CD14-positive monocyte (primary cell): ENCODE measurements at regions not wholly inside any gene's neighbourhood (a gene's known extent, or its start where the extent isn't known, plus 50 kb on each side); places are given as distances from the start of the nearest gene placed in this dataset.

Source experiments
- DNase-seq, 3 donors: peaks; one replicate each; pipeline ENCODE4 v3.0.0-alpha.2; 2011 to 2022
- H2AFZ ChIP-seq: 2 replicates; pipeline ENCODE4 v1.6.0; 2012; ENCODE audit warnings: mild to moderate bottlenecking, low read depth, low read length, inconsistent platforms; ENCODE audit not compliant: insufficient read depth, poor library complexity, severe bottlenecking
- H3K27ac ChIP-seq, 2 donors: 1 replicate in 1 of 2; 2 replicates in 1 of 2; pipeline ENCODE4 v1.5.1; 2012 to 2013; ENCODE audit warnings: low read length in 2 of 2, control low read depth in 1 of 2, inconsistent platforms in 1 of 2, low read depth in 1 of 2, mild to moderate bottlenecking in 1 of 2
- H3K27me3 ChIP-seq, 2 donors: one replicate each; pipeline versions ENCODE4 v1.6.0 to v1.6.1; 2011 to 2013; ENCODE audit warnings: low read length in 2 of 2; ENCODE audit not compliant: control insufficient read depth in 2 of 2, insufficient read depth in 2 of 2
- H3K36me3 ChIP-seq, 2 donors: replicated peaks in 1 of 2; 1 replicate in 1 of 2; 2 replicates in 1 of 2; pipeline versions ENCODE4 v1.5.1 to v1.6.1; 2012 to 2013; ENCODE audit warnings: low read length in 2 of 2, control low read depth in 1 of 2, inconsistent platforms in 1 of 2, mild to moderate bottlenecking in 1 of 2; ENCODE audit not compliant: insufficient read depth in 2 of 2, control insufficient read depth in 1 of 2
- H3K4me1 ChIP-seq, 2 donors: 1 replicate in 1 of 2; 2 replicates in 1 of 2; pipeline versions ENCODE4 v1.5.1 to v1.6.1; 2012 to 2013; ENCODE audit warnings: low read length in 2 of 2, control low read depth in 1 of 2, inconsistent platforms in 1 of 2, mild to moderate bottlenecking in 1 of 2, moderate library complexity in 1 of 2; ENCODE audit not compliant: insufficient read depth in 2 of 2, control insufficient read depth in 1 of 2
- H3K4me2 ChIP-seq: replicated peaks from 2 replicates; pipeline ENCODE3; 2012; ENCODE audit warnings: low read length, moderate library complexity, mild to moderate bottlenecking; ENCODE audit not compliant: poor library complexity, severe bottlenecking; ENCODE audit errors: extremely low read depth
- H3K4me3 ChIP-seq, 3 experiments: fragments of 200-600 bp in 1 of 3; sonication (generic) in 1 of 3; replicated peaks in 1 of 3; 1 replicate in 2 of 3; 2 replicates in 1 of 3; pipeline ENCODE4 v1.5.1; 2011 to 2013; ENCODE audit warnings: low read length in 3 of 3, mild to moderate bottlenecking in 3 of 3, control low read depth in 2 of 3, low read depth in 2 of 3, inconsistent platforms in 1 of 3, moderate library complexity in 1 of 3
- H3K79me2 ChIP-seq: 2 replicates; pipeline ENCODE4 v1.6.0; 2012; ENCODE audit warnings: mild to moderate bottlenecking, control low read depth, inconsistent platforms, low read length, moderate library complexity; ENCODE audit not compliant: insufficient read depth
- H3K9ac ChIP-seq: 2 replicates; pipeline ENCODE4 v1.6.0; 2017; ENCODE audit warnings: low read length, mild to moderate bottlenecking; ENCODE audit not compliant: insufficient read depth, poor library complexity, severe bottlenecking
- H3K9me3 ChIP-seq, 2 donors: replicated peaks in 1 of 2; 1 replicate in 1 of 2; 2 replicates in 1 of 2; pipeline versions ENCODE4 v1.5.1 to v1.6.1; 2012 to 2013; ENCODE audit warnings: low read length in 2 of 2, control low read depth in 1 of 2; ENCODE audit not compliant: control insufficient read depth in 1 of 2, insufficient read depth in 1 of 2
- H4K20me1 ChIP-seq: 2 replicates; pipeline ENCODE4 v1.6.0; 2012; ENCODE audit warnings: mild to moderate bottlenecking, low read length, control low read depth, moderate library complexity; ENCODE audit not compliant: insufficient read depth
- H3K27ac Mint-ChIP-seq, 7 donors: one replicate each; pipeline ENCODE4 v1.8.0; 2020; ENCODE audit warnings: mild to moderate bottlenecking in 7 of 7, mixed read lengths in 7 of 7, moderate library complexity in 6 of 7, inconsistent platforms in 2 of 7
- H3K27me3 Mint-ChIP-seq, 3 donors: one replicate each; pipeline ENCODE4 v1.8.0; 2021 to 2022; ENCODE audit warnings: low read depth in 3 of 3, mild to moderate bottlenecking in 3 of 3, mixed read lengths in 3 of 3, moderate library complexity in 3 of 3, inconsistent platforms in 1 of 3
- H3K36me3 Mint-ChIP-seq, 2 donors: one replicate each; pipeline ENCODE4 v1.8.0; 2020; ENCODE audit warnings: mixed read lengths in 2 of 2, inconsistent platforms in 1 of 2, mild to moderate bottlenecking in 1 of 2
- H3K4me1 Mint-ChIP-seq: one replicate; pipeline ENCODE4 v1.8.0; 2020; ENCODE audit warnings: mild to moderate bottlenecking, mixed read lengths
- H3K4me3 Mint-ChIP-seq, 2 donors: one replicate each; pipeline ENCODE4 v1.8.0; 2020; ENCODE audit warnings: mild to moderate bottlenecking in 2 of 2, mixed read lengths in 2 of 2, moderate library complexity in 1 of 2
- H3K9me3 Mint-ChIP-seq, 7 donors: one replicate each; pipeline ENCODE4 v1.8.0; 2020 to 2022; ENCODE audit warnings: mixed read lengths in 7 of 7, mild to moderate bottlenecking in 6 of 7, moderate library complexity in 6 of 7, inconsistent platforms in 2 of 7
- WGBS: methylation state at CpG from one replicate; pipeline ENCODE4 v1.1.5; 2013; ENCODE audit warnings: missing lambda C conversion rate; ENCODE audit not compliant: insufficient coverage; 5-methylcytosine and 5-hydroxymethylcytosine counted together
- intact Hi-C, 2 donors: fragments of 100-400 bp; cut with micrococcal nuclease; formaldehyde crosslinking; loops; one replicate each; pipeline versions ENCODE4 v1.15.0 to v1.15.1; 2023
- TF ChIP-seq, protein P1 (sequence below): fragments of 200-600 bp; IDR thresholded peaks from one replicate; pipeline ENCODE4 v1.8.0; 2022; ENCODE audit warnings: antibody characterized with exemption, mild to moderate bottlenecking

DNA sequence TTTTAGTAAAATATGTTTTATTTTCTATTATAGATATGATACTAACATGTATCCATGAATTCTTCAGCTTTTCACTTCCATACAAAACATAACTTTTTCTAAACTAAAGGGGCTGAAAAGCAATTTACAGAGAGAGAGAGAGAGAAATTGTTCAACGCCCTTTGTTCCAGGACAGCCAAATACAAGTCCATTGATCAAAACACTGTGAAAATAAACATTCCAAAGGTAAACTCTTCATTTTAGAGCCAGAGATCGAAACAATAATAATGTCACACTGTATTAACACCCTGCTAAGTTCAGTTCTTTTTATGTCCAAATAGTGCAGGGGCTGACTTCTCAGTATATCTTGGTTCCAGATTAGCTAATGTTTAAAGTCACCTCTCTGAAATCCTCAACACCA, 516.2 kb upstream of the ATXN8OS start:
- H3K4me3 Mint-ChIP-seq, result no peak overlapping the region
- H3K36me3 Mint-ChIP-seq, result no peaks in the 10 kb centered on the region
- Histone ChIP-seq H3K9ac (no peak overlapping the region), H3K4me2 (no peak overlapping the region), H2AFZ (no peak overlapping the region), H4K20me1 (no peaks in the 10 kb centered on the region), H3K79me2 (no peaks in the 10 kb centered on the region), H3K27me3 (no peaks in the 10 kb centered on the region), H3K4me3 (no peak overlapping the region), H3K4me1 (no peaks in the 10 kb centered on the region), H3K36me3 (no peaks in the 10 kb centered on the region), H3K9me3 (peaks cover 0 to 3% of the 10 kb centered on the region in 2 donors), H3K27ac (no peak overlapping the region)
- TF ChIP-seq, protein P1, sequence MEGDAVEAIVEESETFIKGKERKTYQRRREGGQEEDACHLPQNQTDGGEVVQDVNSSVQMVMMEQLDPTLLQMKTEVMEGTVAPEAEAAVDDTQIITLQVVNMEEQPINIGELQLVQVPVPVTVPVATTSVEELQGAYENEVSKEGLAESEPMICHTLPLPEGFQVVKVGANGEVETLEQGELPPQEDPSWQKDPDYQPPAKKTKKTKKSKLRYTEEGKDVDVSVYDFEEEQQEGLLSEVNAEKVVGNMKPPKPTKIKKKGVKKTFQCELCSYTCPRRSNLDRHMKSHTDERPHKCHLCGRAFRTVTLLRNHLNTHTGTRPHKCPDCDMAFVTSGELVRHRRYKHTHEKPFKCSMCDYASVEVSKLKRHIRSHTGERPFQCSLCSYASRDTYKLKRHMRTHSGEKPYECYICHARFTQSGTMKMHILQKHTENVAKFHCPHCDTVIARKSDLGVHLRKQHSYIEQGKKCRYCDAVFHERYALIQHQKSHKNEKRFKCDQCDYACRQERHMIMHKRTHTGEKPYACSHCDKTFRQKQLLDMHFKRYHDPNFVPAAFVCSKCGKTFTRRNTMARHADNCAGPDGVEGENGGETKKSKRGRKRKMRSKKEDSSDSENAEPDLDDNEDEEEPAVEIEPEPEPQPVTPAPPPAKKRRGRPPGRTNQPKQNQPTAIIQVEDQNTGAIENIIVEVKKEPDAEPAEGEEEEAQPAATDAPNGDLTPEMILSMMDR, result no peak
- H3K27ac Mint-ChIP-seq, result no peak overlapping the region
- WGBS, result no CpG with 5 or more reads among the region's 2 CpGs
- intact Hi-C loops, result no loop called here
- no peak for DNase-seq
- H3K9me3 Mint-ChIP-seq, result peaks cover 0 to 5% (median 3%) of the 10 kb centered on the region in 7 donors
- H3K27me3 Mint-ChIP-seq, result peaks cover 0 to 3% (median 0%) of the 10 kb centered on the region in 3 donors
- H3K4me1 Mint-ChIP-seq, result no peaks in the 10 kb centered on the region

DNA sequence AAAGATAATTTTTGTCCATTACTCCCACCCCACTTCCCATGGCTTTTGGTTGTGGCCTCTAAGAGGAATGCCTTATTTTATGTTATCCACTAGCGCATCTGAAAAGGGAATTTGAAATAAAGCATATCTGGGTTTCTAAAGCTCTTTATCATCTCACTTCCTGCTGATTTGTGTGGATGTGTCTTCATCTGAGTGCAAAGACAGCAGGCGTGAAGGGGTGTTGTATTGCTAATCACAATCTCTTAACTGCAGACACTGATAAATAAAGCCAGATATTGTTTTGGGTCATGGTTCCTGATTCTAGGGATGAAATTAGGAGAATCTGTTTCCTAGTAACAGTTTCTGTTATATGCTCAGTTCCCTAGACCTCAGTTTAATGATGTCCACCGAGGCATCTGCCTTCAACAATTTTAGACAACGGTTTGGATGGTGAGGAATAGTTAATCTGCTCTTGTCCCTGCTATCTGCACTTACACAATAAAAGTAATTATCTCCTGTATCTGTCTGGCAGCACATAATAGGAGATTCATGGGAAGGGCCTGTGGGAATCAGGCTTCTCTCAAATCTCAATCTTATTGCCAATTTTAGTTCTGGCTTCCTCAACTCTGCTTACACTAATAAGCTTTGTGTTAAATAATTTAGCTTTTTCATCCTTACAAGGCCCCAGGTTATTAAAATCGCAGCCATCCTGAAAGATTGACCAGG, 517.9 kb upstream of the ATXN8OS start:
- DNase-seq, result no peak
- H3K27ac Mint-ChIP-seq, result no peak overlapping the region
- Histone ChIP-seq H3K4me1 (no peaks in the 10 kb centered on the region), H3K4me3 (no peak overlapping the region), H4K20me1 (no peaks in the 10 kb centered on the region), H3K9ac (no peak overlapping the region), H3K27me3 (no peaks in the 10 kb centered on the region), H3K9me3 (peaks cover 0 to 3% of the 10 kb centered on the region in 2 donors), H3K79me2 (no peaks in the 10 kb centered on the region), H3K36me3 (no peaks in the 10 kb centered on the region), H3K4me2 (no peak overlapping the region), H2AFZ (no peak overlapping the region), H3K27ac (no peak overlapping the region)
- H3K27me3 Mint-ChIP-seq, result no peaks in the 10 kb centered on the region
- no peak overlapping the region for H3K4me3 Mint-ChIP-seq
- peaks cover 0 to 3% (median 0%) of the 10 kb centered on the region in 7 donors for H3K9me3 Mint-ChIP-seq
- TF ChIP-seq, protein P1, result no peak
- intact Hi-C loops, result no loop called here
- no peaks in the 10 kb centered on the region for H3K36me3 Mint-ChIP-seq
- H3K4me1 Mint-ChIP-seq, result no peaks in the 10 kb centered on the region
- no CpG with 5 or more reads among the region's 5 CpGs for WGBS
